GM13977 (cell line): ENCODE measurements at regions not wholly inside any gene's neighbourhood (a gene's known extent, or its start where the extent isn't known, plus 50 kb on each side); places are given as distances from the start of the nearest gene placed in this dataset.

Experiments
- DNase-seq: peaks from one replicate; pipeline ENCODE4 v3.0.0; 2012; ENCODE audit warnings: low spot score
- CTCF ChIP-seq: IDR thresholded peaks from 2 replicates; pipeline ENCODE4 v1.5.1; 2012; ENCODE audit warnings: mild to moderate bottlenecking, control low read depth; ENCODE audit not compliant: insufficient read depth; ENCODE audit errors: extremely low read depth, missing control alignments
- in situ Hi-C: fragments of 300-500 bp; cut with MboI; formaldehyde crosslinking; loops from one replicate; pipeline ENCODE4 v1.12.0; 2022; ENCODE audit warnings: low sequenced_read_pairs, low pct_unique_long_range_greater_than_20kb, mixed read lengths, inconsistent platforms; ENCODE audit not compliant: unreplicated experiment

- no peak for DNase-seq
Measured at GRCh38 chr5:67487862-67488261, 291.3 kb upstream of the CD180 start.

GRCh38 chr5:67483453-67484030, 286.9 kb upstream of the CD180 start:
- no peak for DNase-seq
- no peak for TF ChIP-seq CTCF
- in situ Hi-C loops, result no loop called here

More at GRCh38 chr5:67487862-67488261, 291.3 kb upstream of the CD180 start:
- in situ Hi-C loops, result no loop called here
- no peak for TF ChIP-seq CTCF

- in situ Hi-C loops, result no loop called here
- no peak for TF ChIP-seq CTCF
- DNase-seq, result no peak
Measured at GRCh38 chr5:67481362-67481761, 284.8 kb upstream of the CD180 start.

GRCh38 chr5:67478337-67478736, 281.7 kb upstream of the CD180 start:
- no peak for TF ChIP-seq CTCF
- in situ Hi-C loops, result no loop called here
- DNase-seq, result no peak

- in situ Hi-C loops, result no loop called here
Measured at GRCh38 chr5:67476995-67477394, 280.4 kb upstream of the CD180 start.

GRCh38 chr5:67476531-67476930, 279.9 kb upstream of the CD180 start:
- no peak for TF ChIP-seq CTCF
- in situ Hi-C loops, result no loop called here
- DNase-seq, result no peak

More at GRCh38 chr5:67476995-67477394, 280.4 kb upstream of the CD180 start:
- TF ChIP-seq CTCF, result no peak
- DNase-seq, result no peak

- in situ Hi-C loops, result no loop called here
- no peak for DNase-seq
- no peak for TF ChIP-seq CTCF
Measured at GRCh38 chr5:67475489-67475888, 278.9 kb upstream of the CD180 start.
